Colonic mucosa (tissue), 4 donors: ENCODE measurements at regions not wholly inside any gene's neighbourhood (a gene's known extent, or its start where the extent isn't known, plus 50 kb on each side); places are given as distances from the start of the nearest gene placed in this dataset.

Experiments used
- DNase-seq: peaks from one replicate; pipeline ENCODE4 v3.0.0-alpha.2; 2020
- H3K27ac ChIP-seq: fragments of 200-600 bp; one replicate; pipeline ENCODE4 v1.8.0; 2021
- H3K27me3 ChIP-seq: fragments of 200-600 bp; one replicate; pipeline ENCODE4 v1.8.0; 2021
- H3K36me3 ChIP-seq: fragments of 200-600 bp; one replicate; pipeline ENCODE4 v1.8.0; 2021
- H3K4me1 ChIP-seq: fragments of 200-600 bp; one replicate; pipeline ENCODE4 v1.8.0; 2021; ENCODE audit warnings: mild to moderate bottlenecking
- H3K4me3 ChIP-seq: fragments of 200-600 bp; one replicate; pipeline ENCODE4 v1.8.0; 2021
- H3K9ac ChIP-seq, 2 donors: one replicate each; pipeline ENCODE4 v1.7.0; 2013; ENCODE audit warnings: control low read depth in 2 of 2, low read depth in 2 of 2, low read length in 2 of 2
- H3K9me3 ChIP-seq: fragments of 200-600 bp; one replicate; pipeline ENCODE4 v1.8.0; 2021
- intact Hi-C: fragments of 100-400 bp; cut with DNase I; formaldehyde crosslinking; loops from one replicate; pipeline ENCODE4 v1.14.1; 2022
- TF ChIP-seq, protein P1 (sequence below): fragments of 200-600 bp; IDR thresholded peaks from one replicate; pipeline ENCODE4 v1.8.0; 2022; ENCODE audit warnings: antibody characterized with exemption, mild to moderate bottlenecking
- donor health status: healthy.
- donor health status: DM: no; HTN: no; CAD: no.
- donor health status: DM: no; HTN: no; CAD: no.

DNA sequence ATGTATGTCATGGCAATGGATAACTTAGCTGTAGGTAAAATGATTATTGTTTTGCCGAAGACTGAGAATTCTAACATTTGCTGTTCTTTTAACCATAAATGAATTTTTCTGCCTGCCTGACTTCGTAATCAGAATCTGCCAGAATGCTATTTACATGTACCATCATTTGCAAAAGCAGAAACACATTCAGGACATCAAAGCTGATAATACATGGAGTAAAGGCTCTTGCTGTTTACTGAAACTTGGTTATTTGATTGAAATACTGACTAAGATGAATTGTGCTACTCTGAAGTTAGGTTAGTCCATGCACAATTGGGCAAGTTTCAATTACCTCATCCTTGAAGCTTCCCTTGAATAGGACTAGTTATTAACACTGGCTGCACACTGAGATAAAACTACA, 293.8 kb downstream of the PLA2G4A start:
- intact Hi-C loops = no loop called here
- Histone ChIP-seq H3K27ac (no peak overlapping the region), H3K9me3 (no peaks in the 10 kb centered on the region), H3K9ac (no peak overlapping the region), H3K36me3 (no peaks in the 10 kb centered on the region), H3K4me3 (no peak overlapping the region), H3K27me3 (no peaks in the 10 kb centered on the region), H3K4me1 (no peaks in the 10 kb centered on the region)
- no peak for DNase-seq
- TF ChIP-seq, protein P1, sequence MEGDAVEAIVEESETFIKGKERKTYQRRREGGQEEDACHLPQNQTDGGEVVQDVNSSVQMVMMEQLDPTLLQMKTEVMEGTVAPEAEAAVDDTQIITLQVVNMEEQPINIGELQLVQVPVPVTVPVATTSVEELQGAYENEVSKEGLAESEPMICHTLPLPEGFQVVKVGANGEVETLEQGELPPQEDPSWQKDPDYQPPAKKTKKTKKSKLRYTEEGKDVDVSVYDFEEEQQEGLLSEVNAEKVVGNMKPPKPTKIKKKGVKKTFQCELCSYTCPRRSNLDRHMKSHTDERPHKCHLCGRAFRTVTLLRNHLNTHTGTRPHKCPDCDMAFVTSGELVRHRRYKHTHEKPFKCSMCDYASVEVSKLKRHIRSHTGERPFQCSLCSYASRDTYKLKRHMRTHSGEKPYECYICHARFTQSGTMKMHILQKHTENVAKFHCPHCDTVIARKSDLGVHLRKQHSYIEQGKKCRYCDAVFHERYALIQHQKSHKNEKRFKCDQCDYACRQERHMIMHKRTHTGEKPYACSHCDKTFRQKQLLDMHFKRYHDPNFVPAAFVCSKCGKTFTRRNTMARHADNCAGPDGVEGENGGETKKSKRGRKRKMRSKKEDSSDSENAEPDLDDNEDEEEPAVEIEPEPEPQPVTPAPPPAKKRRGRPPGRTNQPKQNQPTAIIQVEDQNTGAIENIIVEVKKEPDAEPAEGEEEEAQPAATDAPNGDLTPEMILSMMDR = no peak

DNA sequence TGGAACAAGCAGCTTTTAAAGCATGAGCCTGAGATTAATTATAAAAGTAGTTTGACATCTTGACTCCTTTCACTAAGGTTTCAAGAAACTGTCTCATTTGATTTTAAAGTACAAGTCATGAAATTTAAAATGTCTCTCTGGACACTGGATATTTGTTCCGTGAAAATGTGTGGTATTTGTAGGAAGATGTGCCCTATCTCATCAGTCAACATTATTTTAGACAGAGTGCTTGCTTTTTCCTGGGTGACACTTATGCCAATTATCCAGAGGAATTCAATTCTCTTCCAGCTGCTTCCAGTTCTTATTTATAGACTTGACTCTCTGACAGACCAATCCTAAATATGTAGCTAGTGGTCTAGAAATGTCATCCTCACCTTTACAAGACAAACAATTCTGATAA, 300.4 kb downstream of the PLA2G4A start:
- TF ChIP-seq, protein P1 = no peak
- H3K9ac ChIP-seq = no peak overlapping the region
- no peak for DNase-seq
- no peaks in the 10 kb centered on the region for H3K27me3 ChIP-seq
- H3K27ac ChIP-seq = no peak overlapping the region
- intact Hi-C loops = no loop called here
- no peaks in the 10 kb centered on the region for H3K36me3 ChIP-seq
- H3K4me1 ChIP-seq = no peaks in the 10 kb centered on the region
- no peaks in the 10 kb centered on the region for H3K9me3 ChIP-seq
- no peak overlapping the region for H3K4me3 ChIP-seq

DNA sequence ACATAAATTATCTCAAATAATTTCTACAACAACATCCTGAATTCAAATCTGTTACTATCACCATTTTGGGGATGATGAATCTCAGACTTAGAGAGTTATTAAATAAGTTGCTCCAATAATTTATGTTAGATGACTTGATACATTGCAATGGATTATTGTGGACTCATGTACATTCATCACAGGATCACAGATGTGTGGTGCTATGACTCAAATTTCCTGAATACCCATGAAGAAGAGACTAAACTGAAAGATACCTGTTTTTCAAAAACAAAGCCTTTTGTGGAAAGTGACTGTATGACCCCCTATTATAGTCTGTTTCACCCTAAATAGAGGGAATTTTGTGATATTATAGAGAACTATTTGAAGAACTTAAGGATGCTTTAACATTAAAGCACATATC, 315.0 kb downstream of the PLA2G4A start:
- Histone ChIP-seq H3K9ac (no peak overlapping the region), H3K4me3 (no peak overlapping the region), H3K27me3 (no peaks in the 10 kb centered on the region), H3K4me1 (no peaks in the 10 kb centered on the region), H3K9me3 (no peaks in the 10 kb centered on the region), H3K27ac (no peak overlapping the region), H3K36me3 (no peaks in the 10 kb centered on the region)
- TF ChIP-seq, protein P1 = no peak
- no peak for DNase-seq
- intact Hi-C loops = no loop called here

GRCh38 chr1:187146388-187146787, 317.6 kb downstream of the PLA2G4A start:
- Histone ChIP-seq H3K36me3 (no peaks in the 10 kb centered on the region), H3K4me1 (no peaks in the 10 kb centered on the region), H3K9ac (no peak overlapping the region), H3K27me3 (no peaks in the 10 kb centered on the region), H3K9me3 (no peaks in the 10 kb centered on the region), H3K27ac (no peak overlapping the region), H3K4me3 (no peak overlapping the region)
- no peak for DNase-seq
- intact Hi-C loops = no loop called here
- TF ChIP-seq, protein P1 = no peak

DNA sequence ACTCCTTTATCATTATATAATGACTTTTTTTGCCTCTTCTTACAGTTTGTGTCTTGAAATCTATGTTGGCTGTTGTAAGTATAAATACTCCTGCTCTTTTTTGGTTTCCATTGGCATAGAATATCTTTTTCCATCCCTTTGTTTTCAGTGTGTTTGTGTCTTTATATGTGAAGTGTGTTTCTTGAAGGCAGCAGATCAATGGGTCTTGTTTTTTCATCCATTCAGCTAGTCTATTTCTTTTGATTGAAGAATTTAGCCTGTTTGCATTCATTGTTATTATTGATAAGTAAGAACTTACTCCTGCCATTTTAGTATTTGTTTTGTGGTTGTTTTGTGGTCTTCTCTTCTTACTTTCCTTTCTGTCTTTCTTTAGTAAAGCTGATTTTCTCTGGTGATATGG, 322.8 kb downstream of the PLA2G4A start:
- no peaks in the 10 kb centered on the region for H3K36me3 ChIP-seq
- no peaks in the 10 kb centered on the region for H3K9me3 ChIP-seq
- no peaks in the 10 kb centered on the region for H3K4me1 ChIP-seq
- no peak overlapping the region for H3K9ac ChIP-seq
- H3K27me3 ChIP-seq = no peaks in the 10 kb centered on the region
- no peak for DNase-seq
- intact Hi-C loops = no loop called here
- H3K4me3 ChIP-seq = no peak overlapping the region
- no peak overlapping the region for H3K27ac ChIP-seq
- TF ChIP-seq, protein P1 = no peak

DNA sequence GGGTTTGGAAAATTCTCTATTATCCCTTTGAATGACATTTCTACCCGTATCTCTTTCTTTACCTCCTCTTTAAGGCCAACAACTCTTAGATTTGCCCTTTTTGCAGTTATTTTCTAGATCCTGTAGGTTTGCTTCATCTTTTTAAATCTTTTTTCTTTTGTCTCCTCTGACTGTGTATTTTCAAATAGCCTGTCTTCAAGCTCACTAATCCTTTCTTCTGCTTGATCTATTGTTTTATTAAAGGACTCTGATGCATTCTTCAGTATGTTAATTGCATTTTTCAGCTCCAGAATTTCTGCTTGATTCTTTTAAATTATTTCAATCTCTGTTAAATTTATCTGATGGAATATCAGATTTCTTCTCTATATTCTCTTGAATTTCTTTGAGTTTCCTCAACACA, 324.3 kb downstream of the PLA2G4A start:
- Histone ChIP-seq H3K27ac (no peak overlapping the region), H3K9ac (no peak overlapping the region), H3K9me3 (no peaks in the 10 kb centered on the region), H3K27me3 (no peaks in the 10 kb centered on the region), H3K4me1 (no peaks in the 10 kb centered on the region), H3K4me3 (no peak overlapping the region), H3K36me3 (no peaks in the 10 kb centered on the region)
- TF ChIP-seq, protein P1 = no peak
- intact Hi-C loops = no loop called here
- DNase-seq = no peak
